ENCODE measurements at regions not wholly inside any gene's neighbourhood (a gene's known extent, or its start where the extent isn't known, plus 50 kb on each side); places are given as distances from the start of the nearest gene placed in this dataset.

DNA sequence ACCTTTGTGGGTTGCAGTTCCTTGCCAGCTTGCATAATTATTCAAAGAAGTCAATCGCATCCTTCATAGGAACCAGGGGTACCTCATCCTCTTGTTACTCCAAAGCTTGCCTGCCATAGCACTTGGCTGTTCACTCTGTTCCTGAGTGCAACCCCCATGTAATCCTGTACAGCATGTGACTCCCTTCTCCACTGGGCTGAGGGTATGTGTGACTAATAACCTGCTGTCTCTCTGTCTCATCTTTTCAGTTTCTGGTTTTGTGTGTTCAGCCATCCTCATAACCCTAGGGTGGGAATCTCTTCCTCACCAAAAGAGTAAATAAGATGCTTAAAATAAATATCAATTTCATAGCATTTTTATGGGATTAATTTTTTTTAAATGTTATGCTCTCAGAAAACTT lies 351.9 kb downstream of the S1PR1 start:
- TF ChIP-seq, protein P1, sequence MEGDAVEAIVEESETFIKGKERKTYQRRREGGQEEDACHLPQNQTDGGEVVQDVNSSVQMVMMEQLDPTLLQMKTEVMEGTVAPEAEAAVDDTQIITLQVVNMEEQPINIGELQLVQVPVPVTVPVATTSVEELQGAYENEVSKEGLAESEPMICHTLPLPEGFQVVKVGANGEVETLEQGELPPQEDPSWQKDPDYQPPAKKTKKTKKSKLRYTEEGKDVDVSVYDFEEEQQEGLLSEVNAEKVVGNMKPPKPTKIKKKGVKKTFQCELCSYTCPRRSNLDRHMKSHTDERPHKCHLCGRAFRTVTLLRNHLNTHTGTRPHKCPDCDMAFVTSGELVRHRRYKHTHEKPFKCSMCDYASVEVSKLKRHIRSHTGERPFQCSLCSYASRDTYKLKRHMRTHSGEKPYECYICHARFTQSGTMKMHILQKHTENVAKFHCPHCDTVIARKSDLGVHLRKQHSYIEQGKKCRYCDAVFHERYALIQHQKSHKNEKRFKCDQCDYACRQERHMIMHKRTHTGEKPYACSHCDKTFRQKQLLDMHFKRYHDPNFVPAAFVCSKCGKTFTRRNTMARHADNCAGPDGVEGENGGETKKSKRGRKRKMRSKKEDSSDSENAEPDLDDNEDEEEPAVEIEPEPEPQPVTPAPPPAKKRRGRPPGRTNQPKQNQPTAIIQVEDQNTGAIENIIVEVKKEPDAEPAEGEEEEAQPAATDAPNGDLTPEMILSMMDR (conservative IDR thresholded peaks at IDR 0.05; ENCODE audit: low read depth, low read length) = no peak
- TF ChIP-seq EZH2 (IDR thresholded peaks at IDR 0.05; ENCODE audit: borderline replicate concordance, low read depth, low read length, poor library complexity, severe bottlenecking) = no peak
